Transverse colon (tissue), 4 donors: ENCODE measurements at regions not wholly inside any gene's neighbourhood (a gene's known extent, or its start where the extent isn't known, plus 50 kb on each side); places are given as distances from the start of the nearest gene placed in this dataset.

ENCODE experiments used
- DNase-seq: peaks from one replicate; pipeline ENCODE4 v3.0.0-alpha.2; 2019
- H3K27ac ChIP-seq, 4 donors: fragments of 200-600 bp; sonication (generic); 2 replicates each; pipeline ENCODE4 v1.5.1; 2016 to 2018; ENCODE audit warnings: inconsistent platforms in 4 of 4
- H3K27me3 ChIP-seq: fragments of 200-600 bp; sonication (generic); 2 replicates; pipeline ENCODE4 v1.5.1; 2017; ENCODE audit warnings: inconsistent platforms
- H3K36me3 ChIP-seq, 4 donors: fragments of 200-600 bp; sonication (generic); 2 replicates each; pipeline ENCODE4 v1.5.1; 2017 to 2019; ENCODE audit warnings: inconsistent platforms in 4 of 4
- H3K4me1 ChIP-seq, 4 donors: fragments of 200-600 bp; sonication (generic); 2 replicates each; pipeline ENCODE4 v1.5.1; 2017 to 2020; ENCODE audit warnings: inconsistent platforms in 4 of 4
- H3K4me3 ChIP-seq, 4 donors: fragments of 200-600 bp; sonication (generic); 1 replicate in 1 of 4; 2 replicates in 3 of 4; pipeline versions ENCODE4 v1.5.1 to v1.6.1; 2017 to 2019; ENCODE audit warnings: inconsistent platforms in 4 of 4
- H3K9me3 ChIP-seq, 2 donors: fragments of 200-600 bp; sonication (generic); 2 replicates each; pipeline ENCODE4 v1.5.1; 2017 to 2019; ENCODE audit warnings: inconsistent platforms in 2 of 2
- CTCF ChIP-seq, 5 experiments: fragments of 200-600 bp in 3 of 5; fragments of 450-650 bp in 2 of 5; sonication (generic) in 3 of 5; IDR thresholded peaks; 1 replicate in 2 of 5; 2 replicates in 3 of 5; pipeline ENCODE4 v1.5.1; 2016 to 2017; ENCODE audit warnings: antibody characterized with exemption in 5 of 5, inconsistent platforms in 3 of 5, mild to moderate bottlenecking in 2 of 5, moderate library complexity in 1 of 5
- EP300 ChIP-seq: sonication (generic); formaldehyde crosslinking; IDR thresholded peaks from one replicate; pipeline ENCODE4 v1.6.1; 2017; ENCODE audit warnings: antibody characterized with exemption, low read depth
- POLR2A ChIP-seq: fragments of 450-650 bp; IDR thresholded peaks from one replicate; pipeline ENCODE4 v1.6.1; 2016; ENCODE audit warnings: antibody characterized with exemption, mild to moderate bottlenecking, moderate library complexity
- POLR2AphosphoS5 ChIP-seq, 3 donors: sonication (generic); formaldehyde crosslinking; IDR thresholded peaks; one replicate each; pipeline ENCODE4 v1.6.1; 2016; ENCODE audit warnings: antibody characterized with exemption in 3 of 3
- WGBS, 2 donors: methylation state at CpG; one replicate each; pipeline ENCODE4 v1.1.5; 2018; ENCODE audit warnings: low coverage in 1 of 2; 5-methylcytosine and 5-hydroxymethylcytosine counted together
- in situ Hi-C, 4 donors: fragments of 200-750 bp; cut with MboI; loops; one replicate each; pipeline versions ENCODE4 v1.15.0 to v1.15.1; 2017; ENCODE audit warnings: low sequenced_read_pairs in 3 of 4, low pct_ligation_motif_present in 1 of 4, low pct_unique_long_range_greater_than_20kb in 1 of 4
- intact Hi-C: fragments of 100-400 bp; cut with DNase I; formaldehyde crosslinking; loops from one replicate; pipeline ENCODE4 v1.15.1; 2023; ENCODE audit warnings: low total_unique reads

- no peak overlapping the region for H3K4me3 ChIP-seq
- 52 to 69% methylated on average over 1 of the region's 1 CpG for WGBS, 2 donors
- in situ Hi-C loops, result no loop called here
Observed at GRCh38 chr3:181887685-181888084, 176.0 kb downstream of the SOX2 start.

GRCh38 chr3:181888234-181888633 lies 176.5 kb downstream of the SOX2 start:
- Histone ChIP-seq H3K9me3 (no peaks in the 10 kb centered on the region), H3K4me3 (no peak overlapping the region), H3K36me3 (no peaks in the 10 kb centered on the region), H3K4me1 (no peaks in the 10 kb centered on the region), H3K27me3 (no peaks in the 10 kb centered on the region), H3K27ac (no peak overlapping the region)
- in situ Hi-C loops (no loop called here), intact Hi-C loops (no loop called here)
- no peak for TF ChIP-seq CTCF (IDR thresholded peaks at IDR 0.05)
- no peak for TF ChIP-seq POLR2A
- TF ChIP-seq EP300, result no peak
- TF ChIP-seq POLR2AphosphoS5 (IDR thresholded peaks at IDR 0.05), result no peak
- DNase-seq, result no peak
- 80% methylated on average over 3 of the region's 3 CpGs; no CpG with 5 or more reads in 1 of the 2 donors for WGBS, 2 donors

More at GRCh38 chr3:181887685-181888084, 176.0 kb downstream of the SOX2 start:
- Histone ChIP-seq H3K9me3 (no peaks in the 10 kb centered on the region), H3K27me3 (no peaks in the 10 kb centered on the region), H3K36me3 (no peaks in the 10 kb centered on the region), H3K4me1 (no peaks in the 10 kb centered on the region), H3K27ac (no peak overlapping the region)
- no peak for DNase-seq
- intact Hi-C loops, result no loop called here
- TF ChIP-seq POLR2AphosphoS5 (IDR thresholded peaks at IDR 0.05), result no peak
- TF ChIP-seq CTCF (IDR thresholded peaks at IDR 0.05), result no peak
- TF ChIP-seq POLR2A, result no peak
- TF ChIP-seq EP300, result no peak

DNA sequence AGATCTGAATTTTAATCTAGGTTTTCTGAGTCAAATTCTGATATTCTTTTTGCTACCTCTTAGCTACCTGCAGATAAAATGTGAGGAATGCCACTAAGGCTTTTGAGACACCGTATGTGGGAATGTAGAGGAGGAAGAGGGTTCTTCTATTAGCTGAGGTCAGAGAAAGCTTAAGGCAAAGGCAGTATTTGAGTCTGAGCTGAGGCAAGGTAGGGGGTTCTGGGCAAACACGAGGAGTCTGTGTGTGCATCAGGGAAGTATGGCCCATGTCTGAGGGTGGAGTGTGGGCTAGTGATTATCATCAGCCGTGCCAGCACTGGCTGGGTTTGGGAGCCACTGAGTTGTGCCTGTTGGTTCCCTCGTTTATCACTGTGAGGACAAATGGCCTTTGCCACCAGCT lies 181.1 kb downstream of the SOX2 start:
- no peak for DNase-seq
- H3K36me3 ChIP-seq, result no peaks in the 10 kb centered on the region
- no peak overlapping the region for H3K4me3 ChIP-seq
- intact Hi-C loops (no loop called here), in situ Hi-C loops (no loop called here)
- no peak for TF ChIP-seq POLR2AphosphoS5 (IDR thresholded peaks at IDR 0.05)
- TF ChIP-seq CTCF (IDR thresholded peaks at IDR 0.05), result no peak
- TF ChIP-seq EP300, result no peak
- no peak for TF ChIP-seq POLR2A
- H3K9me3 ChIP-seq, result no peaks in the 10 kb centered on the region
- WGBS, 2 donors, result 50 to 67% methylated on average over 4 of the region's 4 CpGs
- H3K27me3 ChIP-seq, result no peaks in the 10 kb centered on the region
- H3K4me1 ChIP-seq, result no peaks in the 10 kb centered on the region
- no peak overlapping the region for H3K27ac ChIP-seq

GRCh38 chr3:181896605-181897004 lies 184.9 kb downstream of the SOX2 start:
- 87 to 92% methylated on average over 2 of the region's 2 CpGs for WGBS, 2 donors
- intact Hi-C loops, result no loop called here
- Histone ChIP-seq H3K9me3 (no peaks in the 10 kb centered on the region), H3K4me1 (no peaks in the 10 kb centered on the region), H3K27me3 (no peaks in the 10 kb centered on the region), H3K36me3 (no peaks in the 10 kb centered on the region), H3K4me3 (no peak overlapping the region), H3K27ac (no peak overlapping the region)
- no peak for DNase-seq
- in situ Hi-C loops, result no loop called here
- TF ChIP-seq POLR2A (no peak), EP300 (no peak)

- Histone ChIP-seq H3K27me3 (no peaks in the 10 kb centered on the region), H3K27ac (no peak overlapping the region), H3K9me3 (no peaks in the 10 kb centered on the region), H3K4me3 (no peak overlapping the region), H3K36me3 (no peaks in the 10 kb centered on the region), H3K4me1 (no peaks in the 10 kb centered on the region)
- 87% methylated on average over 1 of the region's 1 CpG; no CpG with 5 or more reads in 1 of the 2 donors for WGBS, 2 donors
- no peak for TF ChIP-seq CTCF (IDR thresholded peaks at IDR 0.05)
- TF ChIP-seq POLR2A, result no peak
- TF ChIP-seq EP300, result no peak
- TF ChIP-seq POLR2AphosphoS5 (IDR thresholded peaks at IDR 0.05), result no peak
- no peak for DNase-seq
- intact Hi-C loops, result no loop called here
- in situ Hi-C loops, result no loop called here
Observed at GRCh38 chr3:181899702-181900101, 188.0 kb downstream of the SOX2 start.
